ENCODE measurements at regions not wholly inside any gene's neighbourhood (a gene's known extent, or its start where the extent isn't known, plus 50 kb on each side); places are given as distances from the start of the nearest gene placed in this dataset.

DNA sequence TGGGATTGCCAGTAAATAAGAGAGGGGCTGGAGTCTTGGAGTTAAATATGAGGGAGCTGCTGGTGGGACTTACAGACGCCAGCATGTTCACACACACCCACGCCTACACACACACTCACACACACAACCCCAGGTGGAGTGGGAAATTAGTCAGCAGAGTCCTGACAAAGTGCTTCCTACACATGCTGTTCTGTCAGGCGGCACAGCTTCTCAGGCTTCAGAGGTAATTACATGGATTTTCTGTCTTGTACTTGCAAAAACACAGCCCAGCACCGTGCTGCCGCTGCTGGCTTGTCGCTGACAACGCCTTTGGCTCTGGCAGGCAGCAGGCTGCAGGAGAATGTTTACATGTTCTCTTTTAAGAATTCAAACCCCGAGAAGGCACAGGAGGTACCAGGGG lies 1186.3 kb upstream of the CELF4 start:
- DNase-seq (no peak), ATAC-seq (no peak)
- intact Hi-C loops (cut with micrococcal nuclease): no loop called here
- H3F3A ChIP-seq (ENCODE audit: low read length, unreplicated experiment): no peaks in the 10 kb centered on the region
- H4K20me1 ChIP-seq (ENCODE audit: low read length): no peaks in the 10 kb centered on the region
- BruUV-seq (replicated peaks): no TSS peak
- H3K36me3 ChIP-seq (ENCODE audit: low read depth, low read length): no peaks in the 10 kb centered on the region
- H2AFZ ChIP-seq (ENCODE audit: low read length): no peak overlapping the region
- H3K9me2 ChIP-seq (replicated peaks; ENCODE audit: low read length): no peaks in the 10 kb centered on the region
- H3K4me2 ChIP-seq (ENCODE audit: low read length): no peak overlapping the region
- H3K27ac ChIP-seq (ENCODE audit: low read length): no peak overlapping the region
- H3K9ac ChIP-seq (ENCODE audit: low read length): no peak overlapping the region
- TF ChIP-seq, protein P1, sequence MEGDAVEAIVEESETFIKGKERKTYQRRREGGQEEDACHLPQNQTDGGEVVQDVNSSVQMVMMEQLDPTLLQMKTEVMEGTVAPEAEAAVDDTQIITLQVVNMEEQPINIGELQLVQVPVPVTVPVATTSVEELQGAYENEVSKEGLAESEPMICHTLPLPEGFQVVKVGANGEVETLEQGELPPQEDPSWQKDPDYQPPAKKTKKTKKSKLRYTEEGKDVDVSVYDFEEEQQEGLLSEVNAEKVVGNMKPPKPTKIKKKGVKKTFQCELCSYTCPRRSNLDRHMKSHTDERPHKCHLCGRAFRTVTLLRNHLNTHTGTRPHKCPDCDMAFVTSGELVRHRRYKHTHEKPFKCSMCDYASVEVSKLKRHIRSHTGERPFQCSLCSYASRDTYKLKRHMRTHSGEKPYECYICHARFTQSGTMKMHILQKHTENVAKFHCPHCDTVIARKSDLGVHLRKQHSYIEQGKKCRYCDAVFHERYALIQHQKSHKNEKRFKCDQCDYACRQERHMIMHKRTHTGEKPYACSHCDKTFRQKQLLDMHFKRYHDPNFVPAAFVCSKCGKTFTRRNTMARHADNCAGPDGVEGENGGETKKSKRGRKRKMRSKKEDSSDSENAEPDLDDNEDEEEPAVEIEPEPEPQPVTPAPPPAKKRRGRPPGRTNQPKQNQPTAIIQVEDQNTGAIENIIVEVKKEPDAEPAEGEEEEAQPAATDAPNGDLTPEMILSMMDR (conservative IDR thresholded peaks at IDR 0.05; ENCODE audit: low read depth, low read length): no peak
- TF ChIP-seq EZH2 (IDR thresholded peaks at IDR 0.05; ENCODE audit: low read length, unreplicated experiment): no peak
- TF ChIP-seq EZH2phosphoT487 (IDR thresholded peaks at IDR 0.05; ENCODE audit: borderline replicate concordance, low read length): no peak
- no peak overlapping the region for H3K4me3 ChIP-seq (ENCODE audit: low read length)
- H3K4me1 ChIP-seq (ENCODE audit: insufficient read depth, low read length): no peaks in the 10 kb centered on the region
- no peaks in the 10 kb centered on the region for H3K9me3 ChIP-seq (ENCODE audit: low read length)
- no peaks in the 10 kb centered on the region for H3K27me3 ChIP-seq (ENCODE audit: low read length)
- H3K79me2 ChIP-seq (ENCODE audit: low read length): no peaks in the 10 kb centered on the region
- CTCF ChIA-PET: no interaction called here
- POLR2A ChIA-PET (ENCODE audit: unreplicated experiment): no interaction called here

DNA sequence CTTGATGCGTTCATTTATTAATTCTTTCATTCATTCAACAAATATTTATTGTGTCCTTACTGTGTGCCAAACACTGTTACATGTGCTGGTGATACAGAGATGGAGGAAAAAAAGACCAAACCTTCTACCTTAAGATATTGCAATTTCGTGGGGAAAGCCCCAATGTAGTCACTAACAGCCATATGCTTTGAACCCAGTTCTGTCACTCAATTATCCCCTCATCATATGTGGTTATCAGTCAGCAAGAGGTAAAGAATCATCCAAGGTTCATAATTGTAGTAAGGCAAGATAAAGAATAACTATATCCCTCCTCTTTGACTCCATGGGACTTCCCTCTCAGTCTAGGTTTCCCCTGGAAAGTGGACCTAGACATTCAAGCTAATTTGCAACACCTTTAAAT lies 1185.6 kb upstream of the CELF4 start:
- Histone ChIP-seq H3K4me1 (ENCODE audit: insufficient read depth, low read length) (no peaks in the 10 kb centered on the region), H2AFZ (ENCODE audit: low read length) (no peak overlapping the region), H4K20me1 (ENCODE audit: low read length) (no peaks in the 10 kb centered on the region), H3K79me2 (ENCODE audit: low read length) (no peaks in the 10 kb centered on the region), H3K9me2 (replicated peaks; ENCODE audit: low read length) (no peaks in the 10 kb centered on the region), H3K4me2 (ENCODE audit: low read length) (no peak overlapping the region), H3K36me3 (ENCODE audit: low read depth, low read length) (no peaks in the 10 kb centered on the region), H3K27me3 (ENCODE audit: low read length) (no peaks in the 10 kb centered on the region), H3K9ac (ENCODE audit: low read length) (no peak overlapping the region), H3K4me3 (ENCODE audit: low read length) (no peak overlapping the region), H3K27ac (ENCODE audit: low read length) (no peak overlapping the region), H3F3A (ENCODE audit: low read length, unreplicated experiment) (no peaks in the 10 kb centered on the region), H3K9me3 (ENCODE audit: low read length) (no peaks in the 10 kb centered on the region)
- ChIA-PET CTCF (no interaction called here), POLR2A (ENCODE audit: unreplicated experiment) (no interaction called here)
- TF ChIP-seq EZH2 (IDR thresholded peaks at IDR 0.05; ENCODE audit: low read length, unreplicated experiment): no peak
- TF ChIP-seq, protein P1 (conservative IDR thresholded peaks at IDR 0.05; ENCODE audit: low read depth, low read length): no peak
- TF ChIP-seq EZH2phosphoT487 (IDR thresholded peaks at IDR 0.05; ENCODE audit: borderline replicate concordance, low read length): no peak
- no peak for DNase-seq
- BruUV-seq (replicated peaks): no TSS peak
- ATAC-seq: no peak
- intact Hi-C loops (cut with micrococcal nuclease): no loop called here

DNA sequence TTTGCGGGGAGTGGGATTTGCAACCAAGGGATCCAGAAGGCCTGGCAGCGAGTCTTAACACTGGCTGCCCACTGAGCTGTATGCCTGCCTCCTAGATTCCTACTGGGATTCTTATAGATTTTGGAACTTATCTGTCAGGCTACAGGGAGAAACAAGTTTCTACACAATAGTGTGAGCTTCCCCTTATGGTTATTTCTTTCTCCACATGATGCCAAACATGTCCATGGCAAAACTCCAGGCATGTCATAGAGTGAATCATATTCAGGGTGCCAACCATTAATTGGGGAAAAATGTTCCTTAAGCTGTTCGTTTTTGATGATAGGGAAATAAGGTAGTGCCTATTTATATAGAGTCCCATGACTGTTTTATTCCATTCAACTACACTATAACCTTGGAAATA lies 1185.2 kb upstream of the CELF4 start:
- Histone ChIP-seq H3K27me3 (ENCODE audit: low read length) (no peaks in the 10 kb centered on the region), H3K27ac (ENCODE audit: low read length) (no peak overlapping the region), H3K79me2 (ENCODE audit: low read length) (no peaks in the 10 kb centered on the region), H4K20me1 (ENCODE audit: low read length) (no peaks in the 10 kb centered on the region), H3K4me3 (ENCODE audit: low read length) (no peak overlapping the region), H3K4me1 (ENCODE audit: insufficient read depth, low read length) (no peaks in the 10 kb centered on the region), H3K9me2 (replicated peaks; ENCODE audit: low read length) (no peaks in the 10 kb centered on the region), H2AFZ (ENCODE audit: low read length) (no peak overlapping the region), H3F3A (ENCODE audit: low read length, unreplicated experiment) (no peaks in the 10 kb centered on the region), H3K9ac (ENCODE audit: low read length) (no peak overlapping the region), H3K36me3 (ENCODE audit: low read depth, low read length) (no peaks in the 10 kb centered on the region), H3K4me2 (ENCODE audit: low read length) (no peak overlapping the region), H3K9me3 (ENCODE audit: low read length) (no peaks in the 10 kb centered on the region)
- ChIA-PET POLR2A (ENCODE audit: unreplicated experiment) (no interaction called here), CTCF (no interaction called here)
- DNase-seq (no peak), ATAC-seq (no peak)
- intact Hi-C loops (cut with micrococcal nuclease): no loop called here
- TF ChIP-seq, protein P1 (conservative IDR thresholded peaks at IDR 0.05; ENCODE audit: low read depth, low read length): no peak
- no peak for TF ChIP-seq EZH2phosphoT487 (IDR thresholded peaks at IDR 0.05; ENCODE audit: borderline replicate concordance, low read length)
- TF ChIP-seq EZH2 (IDR thresholded peaks at IDR 0.05; ENCODE audit: low read length, unreplicated experiment): no peak
- no TSS peak for BruUV-seq (replicated peaks)
